HG02571 (cell line): ENCODE measurements at regions not wholly inside any gene's neighbourhood (a gene's known extent, or its start where the extent isn't known, plus 50 kb on each side); places are given as distances from the start of the nearest gene placed in this dataset.
"Not testable (repeated sequence)": the region's sequence is repeated elsewhere in the genome, so short reads cannot be mapped to it uniquely, and the experiment has no call there.

ENCODE experiments used
- ATAC-seq: cut with Tn5 transposase; IDR thresholded peaks from one replicate; pipeline ENCODE4 v1.9.1; 2021; ENCODE audit warnings: mild to moderate bottlenecking, moderate library complexity; ENCODE audit not compliant: unreplicated experiment

DNA sequence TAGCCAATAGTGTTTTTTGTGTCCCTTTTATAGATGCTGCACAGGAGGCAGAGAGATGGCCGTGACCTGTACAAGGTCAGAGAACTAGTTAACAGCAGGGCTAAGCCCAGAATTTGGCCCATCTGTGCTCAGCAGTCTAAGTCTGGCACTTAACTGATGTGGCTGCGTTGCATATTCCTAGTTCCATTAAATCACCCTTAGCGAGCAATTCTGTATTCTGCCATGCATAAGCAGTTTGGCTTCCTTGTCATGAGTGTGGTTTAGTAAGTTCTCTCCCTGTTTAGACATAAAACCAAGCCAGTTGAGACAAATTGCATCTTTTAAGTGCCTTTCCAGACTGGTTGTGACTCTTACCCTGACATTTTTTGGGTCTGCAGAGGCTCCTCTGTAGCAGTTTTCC lies 230.6 kb upstream of the TENM4 start:
- no peak for ATAC-seq

DNA sequence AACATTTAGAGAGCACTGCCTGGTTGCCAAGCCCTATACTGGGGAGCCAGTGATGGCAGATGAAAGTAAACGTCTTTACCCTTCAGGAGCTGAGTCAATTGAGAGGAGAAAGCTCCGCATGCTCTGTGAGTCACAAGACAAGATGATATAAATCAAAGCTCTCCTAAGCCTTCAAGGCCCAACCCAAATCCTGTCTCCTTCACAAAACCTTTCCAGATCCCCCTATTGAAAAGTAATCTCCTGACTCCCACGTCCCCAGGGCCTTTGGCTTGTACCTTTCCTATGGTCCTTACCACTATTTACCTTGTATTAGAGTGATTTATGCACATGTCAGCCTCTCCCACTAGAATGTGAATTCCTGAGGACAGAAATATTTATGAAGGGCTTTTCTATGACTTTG lies 230.1 kb upstream of the TENM4 start:
- no peak for ATAC-seq

DNA sequence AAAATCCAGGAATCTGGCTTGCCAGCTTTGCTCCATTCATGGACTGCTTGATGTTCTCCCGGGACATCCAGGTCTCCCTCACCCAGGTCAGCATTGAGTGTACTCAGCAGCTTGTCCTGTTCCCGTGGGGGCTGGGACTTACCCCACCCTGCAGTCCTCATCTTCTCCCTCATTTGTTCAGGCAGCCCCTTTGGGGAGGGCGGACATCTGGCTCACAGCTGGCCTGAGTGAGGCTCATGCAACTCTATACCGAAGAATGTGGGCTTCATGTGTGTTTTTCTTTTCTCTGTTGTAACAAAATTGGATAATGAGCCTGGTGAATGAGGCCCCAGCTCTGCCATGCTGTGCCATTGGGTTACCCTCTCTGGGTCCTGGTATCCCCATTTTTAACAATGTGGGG lies 227.7 kb upstream of the TENM4 start:
- no peak for ATAC-seq

DNA sequence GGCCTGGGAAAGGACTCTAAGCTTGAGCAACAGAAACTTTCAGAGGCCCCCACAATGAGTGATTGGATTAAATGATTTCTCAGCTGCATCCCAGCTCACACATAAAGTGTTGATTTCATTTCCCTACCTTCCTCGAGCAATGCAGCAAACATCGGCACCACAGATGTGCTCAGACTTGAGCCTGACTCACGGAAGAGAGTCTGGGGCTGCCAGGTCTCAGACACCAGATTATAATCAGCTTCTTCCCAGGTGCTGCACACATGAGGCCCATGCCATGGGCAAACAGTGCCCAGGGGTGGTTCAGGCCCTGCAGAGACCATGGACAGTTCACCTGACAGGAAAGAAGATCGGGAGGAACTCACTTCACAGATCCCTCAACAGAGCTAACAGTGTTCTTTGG lies 226.6 kb upstream of the TENM4 start:
- ATAC-seq: no peak

DNA sequence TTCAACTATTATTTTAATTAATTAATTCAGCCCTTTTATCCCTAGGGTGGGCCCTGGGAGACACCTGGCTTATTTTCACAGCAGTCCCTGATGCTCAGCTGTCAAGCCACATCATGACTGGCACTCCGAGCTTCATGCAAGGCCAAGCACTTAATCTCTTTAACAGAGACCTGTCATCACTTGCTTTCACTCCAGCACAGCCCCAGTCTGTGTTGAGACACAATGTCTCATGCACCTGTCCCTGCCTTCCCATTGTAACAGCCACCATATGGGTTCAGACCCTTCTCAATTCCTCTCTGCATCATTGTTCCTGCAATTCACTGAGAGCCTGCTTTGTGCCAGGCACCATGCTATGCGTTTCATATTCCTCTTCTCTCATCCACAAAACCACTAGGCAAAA lies 222.2 kb upstream of the TENM4 start:
- no peak for ATAC-seq

DNA sequence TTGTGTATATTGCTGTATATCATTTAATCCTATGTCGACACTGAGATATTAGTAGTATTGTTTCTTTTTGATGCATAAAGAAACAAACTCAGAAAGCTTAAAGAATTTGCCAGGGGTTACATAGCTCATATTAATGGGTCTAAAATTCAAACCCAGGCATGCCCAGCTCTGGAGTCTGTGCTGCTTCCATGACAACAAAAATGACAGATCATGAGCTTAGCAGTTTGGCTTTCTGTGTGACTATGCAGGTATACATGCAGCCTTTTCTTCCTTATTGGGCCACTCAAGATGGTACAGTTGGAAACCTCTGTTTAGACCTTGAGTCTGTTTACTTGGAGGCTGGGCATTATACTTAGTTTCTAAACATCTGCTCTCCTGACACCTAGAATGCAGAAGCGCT lies 220.5 kb upstream of the TENM4 start:
- ATAC-seq: no peak

DNA sequence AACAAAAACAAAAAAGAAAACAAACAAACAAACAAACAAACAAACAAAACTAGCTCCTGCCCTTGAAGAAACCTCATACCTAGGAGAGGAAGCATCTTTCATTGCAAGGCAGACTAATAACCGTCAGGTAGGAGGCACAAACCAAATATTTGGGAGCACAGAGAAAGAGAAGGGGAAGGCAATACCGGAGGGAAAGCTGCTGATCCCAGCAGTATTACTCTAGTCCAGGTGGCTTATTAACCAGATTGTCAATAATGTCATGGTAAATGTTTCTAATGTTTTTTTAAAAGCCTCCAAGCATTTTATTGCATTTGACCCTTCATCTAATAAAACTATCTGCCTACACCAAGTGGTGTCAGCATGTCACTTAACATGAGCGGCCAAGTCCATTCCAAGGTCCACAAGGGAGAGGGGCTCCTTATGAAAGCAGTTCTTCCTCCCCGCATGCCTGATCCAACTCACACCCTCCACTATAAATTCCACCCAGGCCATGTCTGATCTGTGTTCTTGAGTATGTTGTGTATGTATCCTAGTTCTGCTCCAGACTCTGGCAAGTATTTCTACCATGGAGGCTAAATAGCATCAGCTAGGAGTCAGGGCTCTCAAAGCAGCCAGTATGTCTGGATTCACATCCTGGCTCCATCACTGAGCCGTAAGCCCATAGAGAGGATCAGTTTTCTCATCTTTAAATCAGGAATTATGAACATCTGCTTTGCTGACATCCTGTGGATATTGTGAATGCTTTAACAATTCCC lies 208.1 kb upstream of the TENM4 start:
- no peak for ATAC-seq

DNA sequence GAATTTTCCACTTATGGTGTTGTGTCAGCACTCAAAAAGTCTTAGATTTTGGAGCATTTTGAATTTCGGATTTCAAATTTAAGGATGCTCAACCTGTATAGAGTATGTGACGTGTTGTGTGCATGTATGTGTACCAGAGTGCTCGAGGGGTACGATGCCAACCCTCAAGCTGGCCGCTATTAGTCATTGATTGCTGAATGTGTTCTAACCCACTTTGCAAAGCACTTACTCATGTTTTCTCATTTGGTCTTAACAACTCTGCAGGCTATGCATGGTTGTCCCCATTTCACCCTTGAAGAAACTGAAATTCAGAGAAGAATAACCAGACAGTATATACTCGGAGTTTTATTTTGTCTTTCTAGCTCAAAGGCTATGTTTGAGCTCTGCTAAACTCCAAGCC lies 196.4 kb upstream of the TENM4 start:
- no peak for ATAC-seq

DNA sequence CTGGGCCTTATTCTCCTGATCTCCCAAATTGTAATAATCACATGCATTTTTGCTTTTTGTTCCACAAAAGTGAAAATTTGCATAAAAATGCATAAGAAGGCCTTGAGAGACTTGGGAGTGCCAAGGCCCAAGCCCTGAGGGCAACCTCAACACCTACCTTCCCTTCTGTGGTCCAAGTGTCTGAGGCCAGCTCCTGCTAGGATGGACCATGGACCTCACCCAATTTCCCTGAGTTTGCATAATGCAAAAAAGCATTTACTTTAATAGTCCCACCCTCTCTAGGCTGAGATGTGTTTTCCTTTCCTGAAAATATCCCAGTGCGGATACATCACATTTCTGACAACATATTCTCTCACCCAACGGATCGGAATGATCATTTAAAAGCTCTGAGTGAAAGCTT lies 194.1 kb upstream of the TENM4 start:
- ATAC-seq: no peak

DNA sequence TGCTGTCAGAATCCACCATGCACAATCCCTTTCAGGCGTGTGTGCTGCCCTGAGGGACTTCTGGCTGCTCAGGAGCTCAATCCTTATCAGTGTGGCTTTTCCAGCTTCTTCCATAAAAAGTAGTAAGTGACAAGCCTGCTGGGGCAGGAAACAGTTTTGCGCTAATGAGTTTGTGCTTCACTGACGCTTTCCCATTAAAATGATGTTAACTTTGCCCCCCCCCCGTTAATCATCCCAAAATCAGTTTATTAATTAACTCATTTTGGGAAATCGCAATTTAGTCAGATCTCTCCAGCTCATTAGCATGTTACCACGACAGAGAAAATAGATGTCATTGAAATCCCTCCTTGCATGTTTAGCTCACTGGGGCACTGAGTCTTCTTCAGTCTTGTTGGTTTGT lies 186.5 kb upstream of the TENM4 start:
- no peak for ATAC-seq

DNA sequence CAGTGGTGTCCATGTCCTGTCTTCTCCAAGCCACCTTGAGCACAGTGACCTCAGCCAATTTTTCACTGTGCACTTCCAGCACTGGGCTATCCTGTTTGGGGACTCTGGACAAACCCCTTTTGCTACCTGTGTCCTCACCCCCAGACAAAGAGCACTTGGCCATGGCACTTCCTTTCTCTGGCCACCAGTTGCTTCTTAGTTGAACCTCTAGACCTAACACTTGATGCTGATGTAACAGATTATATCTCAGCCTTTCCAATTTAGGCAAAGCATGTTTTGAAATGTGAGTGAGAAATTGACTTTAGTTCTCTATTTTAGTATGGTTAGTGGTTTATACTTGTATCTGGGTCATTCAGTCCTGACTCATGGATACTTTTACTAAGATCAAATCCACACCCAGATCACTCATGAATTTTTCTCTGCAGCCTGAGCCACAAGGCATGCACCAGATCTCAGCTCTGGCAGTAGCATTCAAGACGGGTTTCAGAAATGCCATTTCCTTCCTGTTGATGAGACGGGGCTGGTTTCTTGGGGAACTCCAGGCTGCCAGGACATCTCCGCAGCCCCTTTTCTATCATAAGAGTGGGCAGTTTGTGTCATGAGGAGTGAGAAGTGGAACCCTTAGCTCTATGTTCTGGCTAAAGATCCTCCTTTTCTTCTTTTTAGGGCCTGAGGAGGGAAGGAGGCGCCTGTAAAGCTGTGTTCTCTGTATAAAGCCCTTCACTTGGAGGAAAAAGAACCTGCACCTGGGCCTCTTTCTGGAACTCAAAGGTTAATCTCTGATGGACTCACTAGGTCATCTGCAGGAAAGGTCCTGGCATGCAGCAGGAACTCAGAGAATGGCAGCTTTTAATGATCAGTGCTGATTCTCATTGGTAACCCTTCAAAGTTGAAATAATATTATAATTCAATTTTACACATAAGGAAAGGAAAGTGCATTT lies 185.6 kb upstream of the TENM4 start:
- ATAC-seq: no peak

DNA sequence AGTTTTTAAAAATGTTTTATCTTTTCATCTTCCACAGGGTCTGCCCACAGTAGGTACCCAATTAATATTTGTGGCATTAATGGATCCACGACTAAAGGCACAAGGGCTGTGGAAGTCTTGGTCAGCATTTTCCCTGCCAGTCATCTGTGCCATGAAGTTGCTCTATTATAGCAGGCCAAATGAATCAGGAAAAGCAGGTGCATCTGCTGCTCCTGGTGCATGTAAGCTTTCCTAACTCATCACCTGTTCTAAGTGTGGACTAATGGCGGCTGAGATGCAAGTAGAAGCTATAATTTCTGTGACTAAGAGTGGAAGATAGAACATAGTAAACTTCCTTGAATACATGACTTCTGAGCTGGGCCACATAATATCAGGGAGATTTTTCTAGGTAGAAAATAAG lies 182.5 kb upstream of the TENM4 start:
- no peak for ATAC-seq

DNA sequence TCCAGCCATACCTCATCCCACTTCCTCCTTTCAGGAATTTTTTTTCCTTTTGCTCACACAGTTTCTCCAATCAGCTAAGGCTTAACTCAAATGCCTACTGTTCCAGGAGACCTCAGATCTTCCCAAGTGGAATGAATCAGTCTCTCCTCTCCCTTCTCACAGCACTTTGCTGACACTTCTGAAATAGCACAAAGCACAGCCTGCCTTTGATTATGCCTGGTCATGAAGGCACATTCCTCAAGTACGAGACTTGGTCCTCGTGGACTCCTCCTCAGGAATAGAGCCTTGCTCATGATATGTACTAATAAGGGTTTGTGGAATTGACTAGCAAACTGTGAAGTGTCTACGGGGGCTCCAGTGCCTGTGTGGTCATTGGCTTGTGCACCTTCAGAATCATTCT lies 176.7 kb upstream of the TENM4 start:
- no peak for ATAC-seq

DNA sequence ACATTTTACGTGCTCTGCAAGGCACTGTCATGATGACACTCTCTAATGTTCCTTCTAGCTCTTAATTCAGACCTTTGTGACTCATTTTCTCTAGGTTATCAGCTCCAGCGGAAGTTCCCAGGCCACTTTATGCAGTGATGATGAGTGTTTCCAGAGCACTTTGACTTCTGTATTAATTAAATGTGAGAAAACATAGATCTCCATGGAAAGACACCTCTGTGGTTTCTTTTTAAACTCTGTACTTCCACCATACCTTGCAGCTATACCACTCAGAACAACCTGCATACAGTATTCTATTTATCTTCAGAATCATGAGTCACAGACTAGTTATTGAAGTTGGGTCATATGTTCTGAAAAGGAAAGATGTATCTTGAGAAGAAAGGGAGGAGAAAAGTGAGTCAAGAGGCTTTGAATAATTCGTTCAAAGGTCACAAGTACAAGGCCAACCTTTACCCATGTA lies 175.6 kb upstream of the TENM4 start:
- ATAC-seq: no peak

DNA sequence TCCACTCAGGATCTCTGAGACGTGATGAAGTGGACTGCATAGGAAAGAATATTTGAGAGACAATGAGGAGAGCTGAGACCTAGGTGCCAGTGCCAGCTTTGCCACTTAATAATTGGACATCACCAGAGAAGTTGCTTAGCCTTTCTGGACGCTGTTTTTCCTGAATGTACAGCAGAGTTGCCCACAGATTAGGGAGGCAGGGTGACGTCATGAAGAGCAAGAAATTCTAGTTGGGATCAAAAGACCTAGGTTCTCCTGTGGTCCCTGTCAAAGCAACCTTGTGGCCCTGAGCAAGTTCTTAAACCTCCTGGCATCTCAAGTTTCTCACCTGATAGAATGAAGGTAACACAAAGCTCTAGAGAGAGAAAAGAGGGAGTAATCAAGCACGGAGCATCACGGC lies 174.6 kb upstream of the TENM4 start:
- no peak for ATAC-seq

DNA sequence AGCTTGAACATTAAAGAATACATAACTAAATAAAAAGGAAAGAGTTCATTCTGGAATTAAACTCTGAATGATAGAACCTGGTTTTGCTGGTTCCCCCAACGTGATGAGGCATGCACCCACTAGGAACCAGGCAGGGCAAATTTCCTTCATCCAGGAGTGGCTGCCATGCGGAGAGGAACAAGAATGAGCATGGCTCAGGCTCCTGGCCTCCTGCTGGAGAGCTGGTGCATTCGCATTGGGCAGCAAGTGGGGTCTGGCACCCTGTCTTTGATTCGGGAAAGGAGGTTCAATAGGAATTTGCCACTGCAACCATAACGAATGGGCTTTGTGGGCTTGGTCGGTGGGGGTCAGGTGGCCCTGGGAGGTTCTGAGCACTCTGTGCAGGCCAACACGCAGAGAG lies 169.8 kb upstream of the TENM4 start:
- no peak for ATAC-seq

DNA sequence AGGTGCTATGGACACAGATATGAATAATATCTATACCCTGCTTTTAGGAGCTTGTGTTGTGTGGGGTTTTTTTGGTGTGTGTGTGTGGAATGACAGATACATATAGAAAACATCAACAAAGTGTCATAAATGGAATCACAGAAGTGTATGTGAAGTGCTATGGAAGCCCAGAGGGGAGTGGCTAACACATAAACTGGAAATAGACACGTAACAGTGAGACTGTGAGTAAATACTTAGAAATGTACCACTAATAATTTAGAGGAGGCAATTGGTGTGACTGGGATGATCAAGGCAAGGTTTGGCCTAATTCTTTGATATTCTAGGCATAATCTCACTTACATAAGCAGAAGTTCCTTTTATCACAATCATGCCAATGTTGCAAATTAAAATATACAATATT lies 169.3 kb upstream of the TENM4 start:
- ATAC-seq: no peak

DNA sequence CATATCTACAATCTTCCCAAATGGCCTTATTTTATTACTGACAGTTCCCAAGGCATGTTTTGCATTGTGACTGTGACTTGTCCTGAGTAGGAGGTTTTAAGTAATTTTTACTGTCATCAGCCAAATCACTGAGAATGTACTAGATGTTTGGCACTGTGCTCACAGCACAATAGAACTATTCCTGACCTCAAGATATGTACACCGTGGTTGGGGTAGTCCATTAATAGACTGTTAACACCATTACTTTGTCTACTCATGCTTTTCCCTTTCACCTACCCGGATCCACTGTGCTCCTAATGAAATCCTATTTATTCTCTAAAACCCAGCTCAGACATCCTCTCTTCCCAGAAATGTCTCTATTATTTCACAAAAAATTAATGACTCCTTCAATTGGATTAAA lies 168.7 kb upstream of the TENM4 start:
- no peak for ATAC-seq

DNA sequence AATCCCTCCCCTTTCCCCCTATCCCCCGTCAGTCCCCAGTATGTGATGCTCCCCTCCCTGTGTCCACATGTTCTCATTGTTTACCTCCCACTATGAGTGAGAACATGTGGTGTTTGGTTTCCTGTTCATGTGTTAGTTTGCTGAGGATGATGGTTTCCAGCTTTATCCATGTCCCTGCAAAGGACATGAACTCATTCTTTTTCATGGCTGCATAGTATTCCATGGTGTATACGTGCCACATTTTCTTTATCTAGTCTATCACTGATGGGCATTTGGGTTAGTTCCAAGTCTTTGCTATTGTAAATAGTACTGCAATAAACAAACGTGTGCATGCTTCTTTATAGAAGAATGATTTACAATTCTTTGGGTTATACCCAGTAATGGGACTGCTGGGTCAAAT lies 165.6 kb upstream of the TENM4 start:
- ATAC-seq: not testable (repeated sequence)

DNA sequence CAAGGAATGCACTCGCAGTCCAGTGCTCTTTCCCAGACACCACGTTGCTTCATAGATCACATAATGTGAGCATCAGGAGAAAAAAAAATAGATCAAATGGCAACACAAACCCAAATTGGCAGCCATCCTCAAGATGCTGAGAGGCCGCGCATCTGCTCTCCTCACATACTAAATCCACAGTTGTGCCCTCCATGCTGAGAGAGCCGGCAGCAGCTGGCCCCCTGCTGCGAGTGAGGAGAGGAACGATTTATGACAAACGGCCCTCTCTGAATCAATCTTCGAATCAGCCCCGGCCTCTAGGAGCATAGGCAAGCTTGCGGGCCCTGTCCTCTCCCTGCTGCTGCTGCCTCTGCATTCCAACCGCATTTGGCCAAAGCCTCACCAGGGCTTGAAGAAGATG lies 159.9 kb upstream of the TENM4 start:
- no peak for ATAC-seq

DNA sequence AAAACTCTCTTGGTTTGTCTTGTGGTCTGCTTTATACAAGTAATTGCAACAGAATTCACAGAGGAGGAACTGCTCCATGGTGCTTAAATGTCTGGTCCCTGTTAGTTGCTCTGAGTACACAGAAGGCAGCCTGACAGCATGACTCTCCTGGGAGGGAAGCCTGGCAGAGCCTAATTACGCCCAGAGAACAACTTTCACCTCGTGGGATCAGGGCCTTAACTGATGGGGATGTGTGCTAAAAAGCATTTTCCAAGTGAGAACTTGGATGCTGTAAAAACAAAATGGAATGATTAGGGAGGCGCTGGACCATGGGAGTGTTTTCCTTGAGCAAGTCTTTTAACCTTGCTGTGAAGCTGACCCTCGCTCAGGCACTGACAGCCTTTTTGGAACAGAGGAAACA lies 154.0 kb upstream of the TENM4 start:
- ATAC-seq: no peak

DNA sequence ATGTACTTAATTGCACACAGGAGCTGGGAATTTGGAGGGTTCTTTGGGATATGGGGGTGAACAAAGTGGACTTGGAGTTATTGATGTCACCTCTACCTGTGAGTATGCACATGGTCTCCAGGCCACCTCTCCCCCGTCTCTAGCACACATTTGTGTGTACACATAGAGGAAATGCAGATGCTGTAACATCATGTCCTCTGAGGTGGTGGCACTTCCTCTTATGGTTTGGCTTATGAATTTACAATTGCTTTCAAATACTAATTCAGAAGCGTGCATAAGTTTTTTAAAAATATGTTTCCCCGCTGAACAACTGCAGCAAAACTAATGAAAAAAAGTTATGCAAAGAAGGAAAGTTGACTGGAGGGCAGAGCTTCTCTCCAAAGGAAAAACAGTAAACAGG lies 152.0 kb upstream of the TENM4 start:
- no peak for ATAC-seq
